NB4 (cell line): ENCODE measurements at regions not wholly inside any gene's neighbourhood (a gene's known extent, or its start where the extent isn't known, plus 50 kb on each side); places are given as distances from the start of the nearest gene placed in this dataset.

Experiments used
- DNase-seq: peaks from one replicate; pipeline ENCODE4 v3.0.0; 2010; ENCODE audit warnings: low read depth
- H3K4me3 ChIP-seq: one replicate; pipeline ENCODE4 v1.5.1; 2011; ENCODE audit warnings: mild to moderate bottlenecking, low read depth, low read length, moderate library complexity
- MYC ChIP-seq: IDR thresholded peaks from 2 replicates; pipeline ENCODE4 v1.6.1; 2011; ENCODE audit warnings: low read depth, low read length
- POLR2A ChIP-seq: IDR thresholded peaks from 2 replicates; pipeline ENCODE4 v1.6.1; 2011; ENCODE audit warnings: mild to moderate bottlenecking; ENCODE audit not compliant: insufficient read length; ENCODE audit errors: extremely low read depth
- TF ChIP-seq, protein P1 (sequence below): IDR thresholded peaks from one replicate; pipeline ENCODE4 v1.5.1; 2012; ENCODE audit warnings: low read depth, low read length
- TF ChIP-seq, protein P2 (sequence below): IDR thresholded peaks from 2 replicates; pipeline ENCODE4 v1.6.1; 2011; ENCODE audit warnings: low read depth, low read length

DNA sequence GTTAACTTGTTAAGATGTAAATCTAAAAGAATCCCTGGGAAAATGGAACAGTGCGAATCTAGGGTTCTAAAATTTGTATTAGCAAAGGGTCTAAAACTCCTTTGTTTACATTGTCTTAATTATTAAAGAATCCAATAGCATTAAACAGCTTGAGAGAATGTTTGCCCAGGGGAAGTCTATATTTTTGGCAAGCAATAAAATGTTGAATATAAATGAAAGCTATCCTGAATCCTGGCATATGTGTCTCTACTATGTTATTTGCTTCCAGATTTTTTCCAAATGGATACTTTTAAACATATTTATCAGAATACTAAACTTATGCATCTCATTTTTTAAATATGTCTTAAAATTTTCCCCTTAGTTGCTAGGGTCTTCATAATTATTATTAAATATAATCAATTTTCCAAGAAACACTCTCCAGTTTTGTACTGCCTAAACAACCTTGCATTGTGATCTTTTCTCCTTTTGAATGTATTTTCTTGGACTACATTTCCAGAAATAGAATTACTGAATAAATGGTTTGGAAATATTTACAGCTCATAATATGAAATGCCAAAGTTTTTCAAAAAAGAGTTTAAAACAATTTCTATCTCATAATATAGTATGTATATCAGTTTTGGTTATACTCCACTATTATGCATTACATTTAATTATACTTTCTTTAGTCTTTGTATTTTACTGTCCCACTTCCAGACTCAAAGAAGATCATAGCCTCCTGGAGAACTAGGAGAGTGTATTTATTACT is 304.8 kb downstream of the USP25 start:
- no peak for DNase-seq
- H3K4me3 ChIP-seq = no peak overlapping the region
- no peak for TF ChIP-seq POLR2A
- TF ChIP-seq, protein P1, sequence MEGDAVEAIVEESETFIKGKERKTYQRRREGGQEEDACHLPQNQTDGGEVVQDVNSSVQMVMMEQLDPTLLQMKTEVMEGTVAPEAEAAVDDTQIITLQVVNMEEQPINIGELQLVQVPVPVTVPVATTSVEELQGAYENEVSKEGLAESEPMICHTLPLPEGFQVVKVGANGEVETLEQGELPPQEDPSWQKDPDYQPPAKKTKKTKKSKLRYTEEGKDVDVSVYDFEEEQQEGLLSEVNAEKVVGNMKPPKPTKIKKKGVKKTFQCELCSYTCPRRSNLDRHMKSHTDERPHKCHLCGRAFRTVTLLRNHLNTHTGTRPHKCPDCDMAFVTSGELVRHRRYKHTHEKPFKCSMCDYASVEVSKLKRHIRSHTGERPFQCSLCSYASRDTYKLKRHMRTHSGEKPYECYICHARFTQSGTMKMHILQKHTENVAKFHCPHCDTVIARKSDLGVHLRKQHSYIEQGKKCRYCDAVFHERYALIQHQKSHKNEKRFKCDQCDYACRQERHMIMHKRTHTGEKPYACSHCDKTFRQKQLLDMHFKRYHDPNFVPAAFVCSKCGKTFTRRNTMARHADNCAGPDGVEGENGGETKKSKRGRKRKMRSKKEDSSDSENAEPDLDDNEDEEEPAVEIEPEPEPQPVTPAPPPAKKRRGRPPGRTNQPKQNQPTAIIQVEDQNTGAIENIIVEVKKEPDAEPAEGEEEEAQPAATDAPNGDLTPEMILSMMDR = no peak
- no peak for TF ChIP-seq MYC
- TF ChIP-seq, protein P2, sequence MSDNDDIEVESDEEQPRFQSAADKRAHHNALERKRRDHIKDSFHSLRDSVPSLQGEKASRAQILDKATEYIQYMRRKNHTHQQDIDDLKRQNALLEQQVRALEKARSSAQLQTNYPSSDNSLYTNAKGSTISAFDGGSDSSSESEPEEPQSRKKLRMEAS = no peak

DNA sequence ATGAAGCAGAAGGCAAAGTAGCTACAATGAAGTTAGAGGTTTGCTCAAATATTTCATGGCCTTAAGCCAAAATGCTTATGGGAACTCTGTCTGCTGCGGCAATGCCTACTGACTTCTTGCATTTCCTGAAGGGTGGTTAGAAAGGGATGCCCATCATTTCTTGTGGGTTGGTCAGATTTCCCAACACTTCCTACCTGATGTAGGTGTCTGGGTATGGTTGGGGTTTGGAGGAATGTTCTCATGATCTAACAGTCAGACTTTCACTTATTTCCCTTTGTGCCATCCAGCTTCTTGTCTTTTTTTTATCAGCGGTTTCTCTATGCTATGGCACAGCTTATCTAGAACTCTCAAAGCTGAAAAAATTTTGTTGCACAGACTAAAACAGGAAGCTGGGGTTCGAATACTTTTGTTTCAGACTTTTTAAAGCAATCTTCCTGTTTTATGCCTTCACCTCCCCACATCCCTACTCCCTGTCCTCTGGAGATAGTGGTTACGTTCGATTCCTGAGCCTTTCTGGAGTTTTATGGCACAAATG is 307.7 kb downstream of the USP25 start:
- no peak overlapping the region for H3K4me3 ChIP-seq
- TF ChIP-seq, protein P1 = no peak
- no peak for DNase-seq

DNA sequence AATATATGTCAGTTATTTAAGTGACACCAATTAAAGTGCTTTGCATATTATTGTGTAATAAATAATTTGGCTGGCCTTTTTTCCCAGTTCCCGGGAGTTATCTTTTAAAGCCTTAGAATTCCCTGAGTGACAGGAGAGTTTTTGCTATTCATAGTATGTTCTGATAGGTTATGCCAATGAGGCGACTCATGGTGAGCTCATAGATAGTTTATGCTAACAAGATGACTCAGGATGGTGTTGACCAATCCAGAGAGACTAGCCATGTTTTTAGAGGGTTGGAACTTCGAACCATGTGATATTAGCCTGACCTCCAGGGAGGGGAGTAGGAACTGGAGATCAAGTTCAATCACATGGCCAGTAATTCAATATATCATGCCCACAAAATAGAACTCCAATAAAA is 310.8 kb downstream of the USP25 start:
- H3K4me3 ChIP-seq = no peak overlapping the region
- TF ChIP-seq, protein P2 = no peak
- DNase-seq = no peak

DNA sequence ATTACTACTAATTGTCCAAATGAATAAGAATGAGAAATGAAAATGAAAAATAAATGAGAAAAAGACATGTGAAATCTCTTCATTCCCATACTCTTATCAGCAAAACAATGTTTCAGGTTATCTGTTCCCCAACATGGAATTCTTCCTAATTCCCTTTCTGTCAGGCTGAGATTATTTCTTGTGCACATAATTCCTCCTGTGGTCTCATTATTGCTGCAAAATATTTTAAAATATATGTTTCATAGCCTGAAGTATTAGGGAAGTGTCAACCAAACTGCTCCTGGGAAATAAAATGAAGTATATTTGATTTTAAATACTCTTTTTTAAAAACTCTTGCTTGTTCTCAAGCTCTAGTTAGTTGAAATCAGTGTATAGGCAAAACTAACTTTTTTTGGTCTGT is 314.9 kb downstream of the USP25 start:
- H3K4me3 ChIP-seq = no peak overlapping the region
- DNase-seq = no peak
- TF ChIP-seq MYC (no peak), POLR2A (no peak)
- TF ChIP-seq, protein P2 = no peak
- TF ChIP-seq, protein P1 = no peak

DNA sequence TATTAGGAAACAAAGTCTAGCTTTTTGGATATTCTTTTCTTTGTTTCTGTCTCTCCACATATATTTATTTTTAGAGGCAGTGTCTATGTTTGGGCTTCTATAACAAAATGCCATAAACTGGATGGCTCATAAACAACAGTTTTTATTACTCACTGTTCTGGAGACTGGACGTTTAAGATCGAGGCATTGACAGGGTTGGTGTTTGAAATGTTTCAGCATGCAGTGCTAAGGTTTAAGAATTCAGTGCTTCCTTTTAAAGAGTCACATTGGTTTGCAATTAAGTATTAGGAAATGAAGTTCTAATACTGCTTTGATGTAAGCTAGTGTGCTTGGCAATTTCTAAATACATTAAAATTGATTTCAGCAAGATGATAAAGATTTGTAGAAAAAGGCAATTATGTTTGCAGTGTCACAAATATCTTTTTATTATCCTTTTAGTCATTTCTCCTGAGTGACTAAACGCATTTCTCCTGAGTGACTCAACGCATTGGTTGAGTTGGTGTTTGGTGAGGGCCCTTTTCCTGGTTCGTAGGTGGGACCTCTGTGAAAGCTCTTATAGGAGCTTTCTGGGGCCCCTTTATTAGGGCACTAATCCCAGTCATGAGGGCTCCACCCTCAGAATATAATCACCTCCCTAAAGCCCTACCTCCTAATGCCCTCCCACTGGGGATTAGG is 317.0 kb downstream of the USP25 start:
- no peak for TF ChIP-seq MYC
- no peak for TF ChIP-seq POLR2A
- DNase-seq = no peak
- H3K4me3 ChIP-seq = no peak overlapping the region

DNA sequence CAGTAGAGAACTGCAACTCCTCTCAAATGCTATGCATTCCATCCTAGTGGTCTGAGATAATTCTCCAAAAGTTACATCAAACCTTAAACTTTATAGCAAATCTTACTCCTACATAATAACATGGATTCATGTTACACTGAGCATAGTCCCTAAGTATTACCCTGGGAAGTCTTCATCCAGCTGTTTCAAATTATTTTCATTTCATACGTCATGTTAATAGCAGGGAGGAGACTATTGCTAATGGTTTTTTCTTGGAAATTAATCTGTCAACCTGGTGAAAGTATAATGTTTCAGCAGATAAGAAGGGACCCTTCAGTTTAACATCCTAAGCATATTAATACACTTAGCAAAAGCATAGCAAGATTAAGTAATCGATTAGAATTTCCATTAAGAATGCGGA is 318.1 kb downstream of the USP25 start:
- DNase-seq = no peak
- no peak overlapping the region for H3K4me3 ChIP-seq
- no peak for TF ChIP-seq MYC
- TF ChIP-seq, protein P2 = no peak
- TF ChIP-seq, protein P1 = no peak
- no peak for TF ChIP-seq POLR2A

DNA sequence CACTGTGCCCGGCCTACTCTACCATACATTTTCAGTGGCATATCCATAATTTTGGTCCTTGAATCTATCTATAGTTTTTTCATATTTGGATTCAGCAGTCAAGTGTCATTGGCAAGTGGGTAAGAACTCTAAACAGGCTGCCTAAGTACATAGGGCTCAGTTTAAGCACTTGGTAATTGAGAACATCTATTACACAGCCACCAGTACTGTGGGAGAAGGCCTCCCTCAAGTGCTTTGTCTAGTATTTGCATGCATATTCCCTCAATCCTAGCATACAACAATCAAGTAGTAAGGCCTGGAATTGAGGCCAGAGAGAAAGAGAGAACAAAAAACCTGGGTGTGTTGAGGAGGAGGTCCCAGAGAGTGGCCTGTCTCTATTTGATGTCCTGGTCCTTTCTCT is 325.2 kb downstream of the USP25 start:
- no peak for DNase-seq
- TF ChIP-seq POLR2A = no peak
- TF ChIP-seq, protein P2 = no peak
- TF ChIP-seq, protein P1 = no peak
- no peak for TF ChIP-seq MYC
- H3K4me3 ChIP-seq = no peak overlapping the region
